Loucy (cell line): ENCODE measurements at regions not wholly inside any gene's neighbourhood (a gene's known extent, or its start where the extent isn't known, plus 50 kb on each side); places are given as distances from the start of the nearest gene placed in this dataset.

Experiments used
- H2AFZ ChIP-seq: fragments of 200-600 bp; sonication (generic); 2 replicates; pipeline ENCODE4 v1.6.0; 2016; ENCODE audit warnings: antibody characterized with exemption, mild to moderate bottlenecking, low read length, moderate library complexity
- H3F3A ChIP-seq: fragments of 200-600 bp; 2 replicates; pipeline ENCODE4 v1.6.0; 2016; ENCODE audit warnings: antibody characterized with exemption, low read depth, mild to moderate bottlenecking
- H3K27me3 ChIP-seq: fragments of 200-600 bp; sonication (generic); 2 replicates; pipeline ENCODE4 v1.6.1; 2014; ENCODE audit warnings: low read length, mild to moderate bottlenecking; ENCODE audit not compliant: insufficient read depth, poor library complexity, severe bottlenecking
- H3K36me3 ChIP-seq: fragments of 200-600 bp; sonication (generic); 2 replicates; pipeline ENCODE4 v1.6.1; 2016; ENCODE audit warnings: low read length; ENCODE audit not compliant: insufficient read depth
- H3K4me1 ChIP-seq: fragments of 200-600 bp; sonication (generic); 2 replicates; pipeline ENCODE4 v1.5.1; 2014; ENCODE audit warnings: low read length, mild to moderate bottlenecking; ENCODE audit not compliant: insufficient read depth, poor library complexity, severe bottlenecking
- H3K4me2 ChIP-seq: fragments of 200-600 bp; sonication (generic); 2 replicates; pipeline ENCODE4 v1.6.0; 2014; ENCODE audit warnings: antibody characterized with exemption, low read length, low read depth, mild to moderate bottlenecking; ENCODE audit not compliant: poor library complexity, severe bottlenecking
- H3K4me3 ChIP-seq: fragments of 200-600 bp; sonication (generic); 2 replicates; pipeline ENCODE4 v1.5.1; 2014; ENCODE audit warnings: low read length, mild to moderate bottlenecking, mixed read lengths; ENCODE audit not compliant: poor library complexity, severe bottlenecking
- H3K79me2 ChIP-seq: fragments of 200-600 bp; sonication (generic); 2 replicates; pipeline ENCODE4 v1.6.1; 2014; ENCODE audit warnings: low read length; ENCODE audit not compliant: insufficient read depth
- H3K9ac ChIP-seq: fragments of 200-600 bp; sonication (generic); 2 replicates; pipeline ENCODE4 v1.6.0; 2014; ENCODE audit warnings: mild to moderate bottlenecking, low read depth, low read length, moderate library complexity; ENCODE audit not compliant: poor library complexity, severe bottlenecking
- H3K9me2 ChIP-seq: fragments of 200-600 bp; sonication (generic); replicated peaks from 2 replicates; pipeline ENCODE4 v1.6.1; 2016; ENCODE audit warnings: low read depth, low read length, mixed read lengths
- H3K9me3 ChIP-seq: fragments of 200-600 bp; sonication (generic); 2 replicates; pipeline ENCODE4 v1.6.1; 2014; ENCODE audit warnings: mild to moderate bottlenecking, antibody characterized with exemption, low read length, low read depth; ENCODE audit not compliant: insufficient read depth
- H4K20me1 ChIP-seq: fragments of 200-600 bp; sonication (generic); 2 replicates; pipeline ENCODE4 v1.6.0; 2014; ENCODE audit warnings: antibody characterized with exemption, low read length, mild to moderate bottlenecking; ENCODE audit not compliant: insufficient read depth, poor library complexity, severe bottlenecking
- EZH2phosphoT487 ChIP-seq: fragments of 200-600 bp; IDR thresholded peaks from 2 replicates; pipeline ENCODE4 v1.6.1; 2018; ENCODE audit warnings: antibody characterized with exemption, mild to moderate bottlenecking, moderate library complexity, borderline replicate concordance
- TF ChIP-seq, protein P1 (sequence below): fragments of 200-600 bp; sonication (generic); conservative IDR thresholded peaks from 2 replicates; pipeline ENCODE4 v1.5.1; 2014; ENCODE audit warnings: mild to moderate bottlenecking, antibody characterized with exemption, low read length

DNA sequence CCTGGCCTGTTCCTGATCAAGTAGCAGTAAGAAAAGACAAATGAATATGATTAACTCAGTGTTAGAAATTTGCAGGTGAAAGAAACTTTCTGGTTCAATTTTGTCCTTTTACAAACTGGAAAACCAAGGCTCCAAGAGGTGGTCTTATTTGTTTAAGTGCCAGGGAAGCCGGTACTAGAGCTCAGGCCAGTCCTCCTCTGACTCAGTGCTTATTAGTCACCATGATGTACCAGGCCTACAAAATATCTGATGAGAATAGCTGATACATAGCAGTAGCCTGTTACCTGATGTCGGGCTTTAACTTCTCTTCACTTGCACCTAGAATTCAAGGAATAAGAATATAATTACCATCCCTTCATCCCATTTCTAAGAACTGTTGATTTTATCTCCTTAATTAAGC is 394.8 kb downstream of the LMX1A start:
- no peak overlapping the region for H3K4me3 ChIP-seq
- no peaks in the 10 kb centered on the region for H3K9me3 ChIP-seq
- no peaks in the 10 kb centered on the region for H4K20me1 ChIP-seq
- no peaks in the 10 kb centered on the region for H3K4me1 ChIP-seq
- no peaks in the 10 kb centered on the region for H3F3A ChIP-seq
- H3K27me3 ChIP-seq: no peaks in the 10 kb centered on the region
- H3K9ac ChIP-seq: no peak overlapping the region
- no peaks in the 10 kb centered on the region for H3K9me2 ChIP-seq
- no peak for TF ChIP-seq EZH2phosphoT487
- TF ChIP-seq, protein P1, sequence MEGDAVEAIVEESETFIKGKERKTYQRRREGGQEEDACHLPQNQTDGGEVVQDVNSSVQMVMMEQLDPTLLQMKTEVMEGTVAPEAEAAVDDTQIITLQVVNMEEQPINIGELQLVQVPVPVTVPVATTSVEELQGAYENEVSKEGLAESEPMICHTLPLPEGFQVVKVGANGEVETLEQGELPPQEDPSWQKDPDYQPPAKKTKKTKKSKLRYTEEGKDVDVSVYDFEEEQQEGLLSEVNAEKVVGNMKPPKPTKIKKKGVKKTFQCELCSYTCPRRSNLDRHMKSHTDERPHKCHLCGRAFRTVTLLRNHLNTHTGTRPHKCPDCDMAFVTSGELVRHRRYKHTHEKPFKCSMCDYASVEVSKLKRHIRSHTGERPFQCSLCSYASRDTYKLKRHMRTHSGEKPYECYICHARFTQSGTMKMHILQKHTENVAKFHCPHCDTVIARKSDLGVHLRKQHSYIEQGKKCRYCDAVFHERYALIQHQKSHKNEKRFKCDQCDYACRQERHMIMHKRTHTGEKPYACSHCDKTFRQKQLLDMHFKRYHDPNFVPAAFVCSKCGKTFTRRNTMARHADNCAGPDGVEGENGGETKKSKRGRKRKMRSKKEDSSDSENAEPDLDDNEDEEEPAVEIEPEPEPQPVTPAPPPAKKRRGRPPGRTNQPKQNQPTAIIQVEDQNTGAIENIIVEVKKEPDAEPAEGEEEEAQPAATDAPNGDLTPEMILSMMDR: no peak
- no peaks in the 10 kb centered on the region for H3K79me2 ChIP-seq
- no peak overlapping the region for H2AFZ ChIP-seq
- H3K36me3 ChIP-seq: no peaks in the 10 kb centered on the region
- H3K4me2 ChIP-seq: no peak overlapping the region

DNA sequence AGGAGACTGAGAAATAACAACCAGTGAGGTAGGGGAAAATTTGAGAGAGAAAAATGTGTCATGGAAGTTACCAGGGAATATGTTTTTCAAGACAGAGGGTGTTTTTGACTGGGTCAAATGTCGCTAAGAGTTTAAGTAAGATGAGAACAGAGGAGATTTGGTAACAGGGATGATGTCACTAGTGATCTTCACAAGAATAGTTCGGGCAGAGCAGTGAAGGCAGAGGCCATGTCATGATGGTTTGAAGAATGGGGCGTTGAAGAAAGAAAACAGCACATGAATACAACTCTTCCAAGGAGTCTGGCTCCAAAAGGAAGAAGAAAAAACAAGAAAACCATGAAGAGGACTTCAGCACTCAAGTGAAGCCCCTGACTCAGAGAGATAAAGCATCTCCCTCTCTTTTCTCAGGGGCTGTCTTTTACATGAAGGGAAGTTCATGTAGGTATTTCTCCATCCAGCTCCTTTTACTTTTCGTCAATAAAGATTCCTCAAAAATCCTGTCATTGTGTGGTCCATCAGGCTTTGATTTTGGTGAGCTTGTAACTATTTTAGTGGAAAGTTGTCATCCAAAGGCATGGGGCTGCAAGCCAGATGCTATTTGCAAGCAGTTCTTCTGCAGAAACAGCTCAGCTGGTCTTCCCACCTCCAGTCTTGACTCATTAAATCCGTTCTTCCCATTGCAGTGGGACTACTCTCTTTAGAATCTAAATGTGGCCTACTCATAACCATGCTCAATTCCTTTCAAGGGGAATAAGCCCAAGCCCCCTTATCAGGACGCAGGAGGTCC is 397.3 kb downstream of the LMX1A start:
- no peaks in the 10 kb centered on the region for H3K4me1 ChIP-seq
- no peaks in the 10 kb centered on the region for H3K9me3 ChIP-seq

DNA sequence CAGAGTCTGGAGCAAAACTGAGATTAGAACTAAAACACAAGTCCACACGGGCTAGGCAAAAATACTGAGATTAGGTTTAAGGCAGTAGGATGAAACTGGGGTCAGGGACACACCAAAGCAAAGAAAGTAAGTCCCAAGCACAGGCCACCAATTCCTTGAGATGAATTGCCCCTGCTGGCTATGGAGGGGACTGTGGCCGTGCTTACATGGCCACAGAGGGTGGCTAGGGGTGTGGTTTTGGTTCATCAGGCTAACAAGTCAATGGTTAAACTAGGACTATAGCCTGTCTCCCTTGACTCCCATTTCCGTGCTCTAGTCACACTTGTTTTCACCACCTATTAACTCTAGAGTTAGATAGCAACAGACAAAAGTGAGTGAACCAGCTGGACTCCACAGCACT is 394.8 kb downstream of the PBX1 start:
- H2AFZ ChIP-seq: no peak overlapping the region
- H3F3A ChIP-seq: no peaks in the 10 kb centered on the region
- TF ChIP-seq, protein P1: no peak
- no peak for TF ChIP-seq EZH2phosphoT487
- no peak overlapping the region for H3K9ac ChIP-seq
- no peaks in the 10 kb centered on the region for H3K9me2 ChIP-seq
- no peaks in the 10 kb centered on the region for H3K36me3 ChIP-seq
- H4K20me1 ChIP-seq: no peaks in the 10 kb centered on the region
- H3K9me3 ChIP-seq: peaks cover 3% of the 10 kb centered on the region
- H3K4me3 ChIP-seq: no peak overlapping the region
- no peak overlapping the region for H3K4me2 ChIP-seq
- no peaks in the 10 kb centered on the region for H3K79me2 ChIP-seq
- no peaks in the 10 kb centered on the region for H3K27me3 ChIP-seq
- no peaks in the 10 kb centered on the region for H3K4me1 ChIP-seq

More for the DNA sequence above, 397.3 kb downstream of the LMX1A start:
- H3K9ac ChIP-seq: no peak overlapping the region
- H3K79me2 ChIP-seq: no peaks in the 10 kb centered on the region
- no peak overlapping the region for H2AFZ ChIP-seq
- no peaks in the 10 kb centered on the region for H3K9me2 ChIP-seq
- H3K4me3 ChIP-seq: no peak overlapping the region
- no peaks in the 10 kb centered on the region for H3K36me3 ChIP-seq
- TF ChIP-seq EZH2phosphoT487: no peak
- TF ChIP-seq, protein P1: no peak
- no peaks in the 10 kb centered on the region for H4K20me1 ChIP-seq
- H3F3A ChIP-seq: no peaks in the 10 kb centered on the region
- no peak overlapping the region for H3K4me2 ChIP-seq
- H3K27me3 ChIP-seq: no peaks in the 10 kb centered on the region
